Neuronal stem cell (in vitro differentiated cells): ENCODE measurements at regions not wholly inside any gene's neighbourhood (a gene's known extent, or its start where the extent isn't known, plus 50 kb on each side); places are given as distances from the start of the nearest gene placed in this dataset.

Experiments used
- DNase-seq: peaks from one replicate; pipeline ENCODE4 v3.0.0-alpha.2; 2013; ENCODE audit warnings: low spot score
- H2AFZ ChIP-seq: one replicate; pipeline ENCODE4 v1.6.1; 2013; ENCODE audit warnings: mild to moderate bottlenecking, low read length, inconsistent platforms
- H2AK5ac ChIP-seq: 2 replicates; pipeline ENCODE4 v1.6.1; 2013; ENCODE audit warnings: low read depth, mild to moderate bottlenecking, inconsistent platforms, low read length, moderate library complexity, mixed read lengths
- H2BK120ac ChIP-seq: 2 replicates; pipeline ENCODE4 v1.6.1; 2013; ENCODE audit warnings: low read depth, mild to moderate bottlenecking, inconsistent platforms, low read length, moderate library complexity, mixed read lengths
- H2BK12ac ChIP-seq: one replicate; pipeline ENCODE4 v1.6.1; 2013; ENCODE audit warnings: low read length, inconsistent platforms
- H2BK15ac ChIP-seq: 2 replicates; pipeline ENCODE4 v1.6.1; 2013; ENCODE audit warnings: mild to moderate bottlenecking, low read length, inconsistent platforms, mixed read lengths
- H2BK5ac ChIP-seq: one replicate; pipeline ENCODE4 v1.6.1; 2013; ENCODE audit warnings: inconsistent platforms, mild to moderate bottlenecking, low read length, moderate library complexity
- H3K14ac ChIP-seq: one replicate; pipeline ENCODE4 v1.6.1; 2013; ENCODE audit warnings: low read length, inconsistent platforms
- H3K18ac ChIP-seq: 2 replicates; pipeline ENCODE4 v1.6.1; 2013; ENCODE audit warnings: low read length, inconsistent platforms
- H3K23ac ChIP-seq: 2 replicates; pipeline ENCODE4 v1.6.1; 2013; ENCODE audit warnings: low read depth, mild to moderate bottlenecking, mixed read lengths, low read length, inconsistent platforms; ENCODE audit not compliant: poor library complexity
- H3K27ac ChIP-seq: replicated peaks from 3 replicates; pipeline ENCODE4 v1.5.1; 2013; ENCODE audit warnings: low read length, inconsistent platforms
- H3K27me3 ChIP-seq, 3 experiments: 2 replicates each; pipeline ENCODE4 v1.6.1; 2013; ENCODE audit warnings: low read length in 3 of 3, mild to moderate bottlenecking in 2 of 3, inconsistent platforms in 1 of 3, low read depth in 1 of 3, mixed read lengths in 1 of 3, moderate library complexity in 1 of 3; ENCODE audit not compliant: control insufficient read depth in 3 of 3, insufficient read depth in 3 of 3
- H3K36me3 ChIP-seq, 2 donors: replicated peaks in 1 of 2; 2 replicates each; pipeline ENCODE4 v1.6.1; 2013; ENCODE audit warnings: low read length in 2 of 2; ENCODE audit not compliant: control insufficient read depth in 2 of 2, insufficient read depth in 2 of 2
- H3K4ac ChIP-seq: 2 replicates; pipeline ENCODE4 v1.6.1; 2013; ENCODE audit warnings: inconsistent platforms, mild to moderate bottlenecking, low read length, moderate library complexity
- H3K4me1 ChIP-seq, 2 donors: 1 replicate in 1 of 2; 2 replicates in 1 of 2; pipeline ENCODE4 v1.6.1; 2013; ENCODE audit warnings: low read length in 2 of 2, low read depth in 1 of 2; ENCODE audit not compliant: control insufficient read depth in 2 of 2, insufficient read depth in 1 of 2
- H3K4me2 ChIP-seq: one replicate; pipeline ENCODE4 v1.6.1; 2013; ENCODE audit warnings: mild to moderate bottlenecking, low read length, inconsistent platforms; ENCODE audit not compliant: insufficient read depth, poor library complexity, severe bottlenecking
- H3K4me3 ChIP-seq, 2 donors: 2 replicates each; pipeline ENCODE4 v1.5.1; 2013; ENCODE audit warnings: low read length in 2 of 2, mild to moderate bottlenecking in 2 of 2, inconsistent platforms in 1 of 2, moderate library complexity in 1 of 2
- H3K79me1 ChIP-seq: one replicate; pipeline ENCODE4 v1.6.1; 2013; ENCODE audit warnings: low read depth, mild to moderate bottlenecking, inconsistent platforms, low read length, moderate library complexity
- H3K9ac ChIP-seq: one replicate; pipeline ENCODE4 v1.6.1; 2013; ENCODE audit warnings: mild to moderate bottlenecking, low read depth, low read length, inconsistent platforms; ENCODE audit not compliant: poor library complexity
- H3K9me3 ChIP-seq, 2 donors: replicated peaks in 1 of 2; 2 replicates each; pipeline versions ENCODE3 to v1.6.1; 2013; ENCODE audit warnings: low read length in 2 of 2, mild to moderate bottlenecking in 2 of 2, inconsistent platforms in 1 of 2, low read depth in 1 of 2, mixed read lengths in 1 of 2, moderate library complexity in 1 of 2; ENCODE audit not compliant: control insufficient read depth in 2 of 2, insufficient read depth in 1 of 2
- H4K8ac ChIP-seq: one replicate; pipeline ENCODE4 v1.6.1; 2013; ENCODE audit warnings: low read depth, mild to moderate bottlenecking, inconsistent platforms, low read length, moderate library complexity
- H4K91ac ChIP-seq: one replicate; pipeline ENCODE4 v1.6.1; 2013; ENCODE audit warnings: low read length, low read depth, mild to moderate bottlenecking, inconsistent platforms; ENCODE audit not compliant: poor library complexity
- WGBS, 2 donors: extraction: QIAGEN DNeasy Blood & Tissue Kit; methylation state at CpG; one replicate each; pipeline ENCODE4 v1.1.7; 2013; ENCODE audit warnings: missing lambda C conversion rate in 2 of 2, mixed read lengths in 1 of 2; ENCODE audit not compliant: insufficient read length in 2 of 2, insufficient replicate concordance in 1 of 2; ENCODE audit errors: extremely low coverage in 2 of 2; 5-methylcytosine and 5-hydroxymethylcytosine counted together

GRCh38 chr1:222129041-222129440, 387.2 kb upstream of the DUSP10 start:
- H3K9ac ChIP-seq = no peak overlapping the region
- H2BK5ac ChIP-seq = no peak overlapping the region
- H3K4me2 ChIP-seq = no peak overlapping the region
- no peaks in the 10 kb centered on the region for H3K36me3 ChIP-seq
- H2AK5ac ChIP-seq = no peak overlapping the region
- no peak overlapping the region for H2BK120ac ChIP-seq
- H3K23ac ChIP-seq = no peak overlapping the region
- no peak overlapping the region for H3K4me3 ChIP-seq
- H4K91ac ChIP-seq = no peak overlapping the region
- no peak overlapping the region for H4K8ac ChIP-seq
- H3K14ac ChIP-seq = no peak overlapping the region
- no peaks in the 10 kb centered on the region for H3K9me3 ChIP-seq
- no peak overlapping the region for H3K4ac ChIP-seq
- H3K4me1 ChIP-seq = peaks cover 0 to 4% of the 10 kb centered on the region in 2 donors
- no peaks in the 10 kb centered on the region for H3K79me1 ChIP-seq
- no peak overlapping the region for H2AFZ ChIP-seq
- H3K27ac ChIP-seq = no peak overlapping the region
- no peak overlapping the region for H2BK12ac ChIP-seq
- no peaks in the 10 kb centered on the region for H3K27me3 ChIP-seq
- no peak overlapping the region for H3K18ac ChIP-seq
- no peak for DNase-seq
- H2BK15ac ChIP-seq = no peak overlapping the region

GRCh38 chr1:222127526-222128152, 385.8 kb upstream of the DUSP10 start:
- Histone ChIP-seq H3K27me3 (no peaks in the 10 kb centered on the region), H3K9ac (no peak overlapping the region), H3K14ac (no peak overlapping the region), H3K27ac (no peak overlapping the region), H4K8ac (no peak overlapping the region), H4K91ac (no peak overlapping the region), H3K4me3 (no peak overlapping the region), H3K9me3 (no peaks in the 10 kb centered on the region), H3K79me1 (no peaks in the 10 kb centered on the region), H3K23ac (no peak overlapping the region), H2BK5ac (no peak overlapping the region), H2BK12ac (no peak overlapping the region), H2AK5ac (no peak overlapping the region), H3K4ac (no peak overlapping the region), H3K36me3 (no peaks in the 10 kb centered on the region), H2BK15ac (no peak overlapping the region), H3K18ac (no peak overlapping the region), H3K4me1 (peaks cover 0 to 4% of the 10 kb centered on the region in 2 donors), H2AFZ (no peak overlapping the region), H2BK120ac (no peak overlapping the region), H3K4me2 (no peak overlapping the region)
- DNase-seq = no peak
- WGBS, 2 donors = no CpG with 5 or more reads among the region's 3 CpGs

GRCh38 chr1:222127096-222127495, 385.2 kb upstream of the DUSP10 start:
- Histone ChIP-seq H4K8ac (no peak overlapping the region), H3K4me1 (peaks cover 0 to 4% of the 10 kb centered on the region in 2 donors), H3K18ac (no peak overlapping the region), H2AFZ (no peak overlapping the region), H3K79me1 (no peaks in the 10 kb centered on the region), H4K91ac (no peak overlapping the region), H3K27ac (no peak overlapping the region), H3K36me3 (no peaks in the 10 kb centered on the region), H2BK15ac (no peak overlapping the region), H3K14ac (no peak overlapping the region), H3K27me3 (no peaks in the 10 kb centered on the region), H2BK120ac (no peak overlapping the region), H3K9me3 (no peaks in the 10 kb centered on the region), H3K9ac (no peak overlapping the region), H2BK5ac (no peak overlapping the region), H3K4me2 (no peak overlapping the region), H2BK12ac (no peak overlapping the region), H3K23ac (no peak overlapping the region), H3K4ac (no peak overlapping the region), H2AK5ac (no peak overlapping the region), H3K4me3 (no peak overlapping the region)
- no peak for DNase-seq
- 100% methylated on average over 1 of the region's 2 CpGs; no CpG with 5 or more reads in 1 of the 2 donors for WGBS, 2 donors

- Histone ChIP-seq H2AK5ac (no peak overlapping the region), H4K91ac (no peak overlapping the region), H2BK5ac (no peak overlapping the region), H3K4ac (no peak overlapping the region), H2BK15ac (no peak overlapping the region), H3K27me3 (no peaks in the 10 kb centered on the region), H2AFZ (no peak overlapping the region), H2BK12ac (no peak overlapping the region), H3K9ac (no peak overlapping the region), H3K9me3 (no peaks in the 10 kb centered on the region), H4K8ac (no peak overlapping the region), H3K14ac (no peak overlapping the region), H3K23ac (no peak overlapping the region), H3K79me1 (no peaks in the 10 kb centered on the region), H3K36me3 (no peaks in the 10 kb centered on the region), H3K4me2 (no peak overlapping the region), H3K4me3 (no peak overlapping the region), H3K18ac (no peak overlapping the region), H3K4me1 (peaks cover 0 to 4% of the 10 kb centered on the region in 2 donors), H3K27ac (no peak overlapping the region), H2BK120ac (no peak overlapping the region)
- no peak for DNase-seq
- WGBS, 2 donors = no CpG with 5 or more reads among the region's 4 CpGs
Observed at GRCh38 chr1:222126052-222126451, 384.2 kb upstream of the DUSP10 start.
